ENCODE measurements at regions not wholly inside any gene's neighbourhood (a gene's known extent, or its start where the extent isn't known, plus 50 kb on each side); places are given as distances from the start of the nearest gene placed in this dataset.

DNA sequence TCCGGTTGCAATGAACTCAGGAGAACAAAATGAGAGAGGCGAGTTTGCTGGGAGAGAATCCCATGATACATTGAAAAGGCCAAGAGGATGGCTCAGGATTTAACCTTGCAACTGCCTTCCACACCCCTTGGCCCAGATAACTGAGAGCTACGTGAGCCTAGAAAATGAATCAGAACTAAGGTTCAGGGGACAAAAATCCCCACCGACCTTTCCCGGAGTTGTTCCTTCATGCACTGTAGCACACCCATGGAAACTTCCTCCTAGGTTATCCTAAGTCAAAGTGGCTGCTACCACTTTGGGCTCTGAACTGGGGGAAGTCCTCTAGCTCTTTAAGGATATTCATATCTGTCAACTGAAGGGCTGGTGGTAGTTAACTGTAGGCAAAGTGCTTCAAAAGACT, 58.3 kb upstream of the SLC4A7 start:
- TF ChIP-seq, protein P1, sequence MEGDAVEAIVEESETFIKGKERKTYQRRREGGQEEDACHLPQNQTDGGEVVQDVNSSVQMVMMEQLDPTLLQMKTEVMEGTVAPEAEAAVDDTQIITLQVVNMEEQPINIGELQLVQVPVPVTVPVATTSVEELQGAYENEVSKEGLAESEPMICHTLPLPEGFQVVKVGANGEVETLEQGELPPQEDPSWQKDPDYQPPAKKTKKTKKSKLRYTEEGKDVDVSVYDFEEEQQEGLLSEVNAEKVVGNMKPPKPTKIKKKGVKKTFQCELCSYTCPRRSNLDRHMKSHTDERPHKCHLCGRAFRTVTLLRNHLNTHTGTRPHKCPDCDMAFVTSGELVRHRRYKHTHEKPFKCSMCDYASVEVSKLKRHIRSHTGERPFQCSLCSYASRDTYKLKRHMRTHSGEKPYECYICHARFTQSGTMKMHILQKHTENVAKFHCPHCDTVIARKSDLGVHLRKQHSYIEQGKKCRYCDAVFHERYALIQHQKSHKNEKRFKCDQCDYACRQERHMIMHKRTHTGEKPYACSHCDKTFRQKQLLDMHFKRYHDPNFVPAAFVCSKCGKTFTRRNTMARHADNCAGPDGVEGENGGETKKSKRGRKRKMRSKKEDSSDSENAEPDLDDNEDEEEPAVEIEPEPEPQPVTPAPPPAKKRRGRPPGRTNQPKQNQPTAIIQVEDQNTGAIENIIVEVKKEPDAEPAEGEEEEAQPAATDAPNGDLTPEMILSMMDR (tag by site-specific recombination; IDR thresholded peaks at IDR 0.05): no peak
- TF ChIP-seq PRDM1 (tag by site-specific recombination; IDR thresholded peaks at IDR 0.05): no peak
- TF ChIP-seq, protein P2, sequence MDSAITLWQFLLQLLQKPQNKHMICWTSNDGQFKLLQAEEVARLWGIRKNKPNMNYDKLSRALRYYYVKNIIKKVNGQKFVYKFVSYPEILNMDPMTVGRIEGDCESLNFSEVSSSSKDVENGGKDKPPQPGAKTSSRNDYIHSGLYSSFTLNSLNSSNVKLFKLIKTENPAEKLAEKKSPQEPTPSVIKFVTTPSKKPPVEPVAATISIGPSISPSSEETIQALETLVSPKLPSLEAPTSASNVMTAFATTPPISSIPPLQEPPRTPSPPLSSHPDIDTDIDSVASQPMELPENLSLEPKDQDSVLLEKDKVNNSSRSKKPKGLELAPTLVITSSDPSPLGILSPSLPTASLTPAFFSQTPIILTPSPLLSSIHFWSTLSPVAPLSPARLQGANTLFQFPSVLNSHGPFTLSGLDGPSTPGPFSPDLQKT (IDR thresholded peaks at IDR 0.05; ENCODE audit: borderline replicate concordance, low read depth, low read length): no peak
- TF ChIP-seq ZSCAN16 (tag by site-specific recombination; IDR thresholded peaks at IDR 0.05): no peak
- TF ChIP-seq, protein P3, sequence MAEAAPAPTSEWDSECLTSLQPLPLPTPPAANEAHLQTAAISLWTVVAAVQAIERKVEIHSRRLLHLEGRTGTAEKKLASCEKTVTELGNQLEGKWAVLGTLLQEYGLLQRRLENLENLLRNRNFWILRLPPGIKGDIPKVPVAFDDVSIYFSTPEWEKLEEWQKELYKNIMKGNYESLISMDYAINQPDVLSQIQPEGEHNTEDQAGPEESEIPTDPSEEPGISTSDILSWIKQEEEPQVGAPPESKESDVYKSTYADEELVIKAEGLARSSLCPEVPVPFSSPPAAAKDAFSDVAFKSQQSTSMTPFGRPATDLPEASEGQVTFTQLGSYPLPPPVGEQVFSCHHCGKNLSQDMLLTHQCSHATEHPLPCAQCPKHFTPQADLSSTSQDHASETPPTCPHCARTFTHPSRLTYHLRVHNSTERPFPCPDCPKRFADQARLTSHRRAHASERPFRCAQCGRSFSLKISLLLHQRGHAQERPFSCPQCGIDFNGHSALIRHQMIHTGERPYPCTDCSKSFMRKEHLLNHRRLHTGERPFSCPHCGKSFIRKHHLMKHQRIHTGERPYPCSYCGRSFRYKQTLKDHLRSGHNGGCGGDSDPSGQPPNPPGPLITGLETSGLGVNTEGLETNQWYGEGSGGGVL (tag by site-specific recombination; IDR thresholded peaks at IDR 0.05): no peak
- TF ChIP-seq, protein P4, sequence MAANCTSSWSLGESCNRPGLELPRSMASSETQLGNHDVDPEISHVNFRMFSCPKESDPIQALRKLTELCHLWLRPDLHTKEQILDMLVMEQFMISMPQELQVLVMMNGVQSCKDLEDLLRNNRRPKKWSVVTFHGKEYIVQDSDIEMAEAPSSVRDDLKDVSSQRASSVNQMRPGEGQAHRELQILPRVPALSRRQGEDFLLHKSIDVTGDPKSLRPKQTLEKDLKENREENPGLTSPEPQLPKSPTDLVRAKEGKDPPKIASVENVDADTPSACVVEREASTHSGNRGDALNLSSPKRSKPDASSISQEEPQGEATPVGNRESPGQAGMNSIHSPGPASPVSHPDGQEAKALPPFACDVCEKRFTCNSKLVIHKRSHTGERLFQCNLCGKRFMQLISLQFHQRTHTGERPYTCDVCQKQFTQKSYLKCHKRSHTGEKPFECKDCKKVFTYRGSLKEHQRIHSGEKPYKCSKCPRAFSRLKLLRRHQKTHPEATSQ (tag by site-specific recombination; IDR thresholded peaks at IDR 0.05): no peak

All from HEK293 (cell line).